Chondrocyte (in vitro differentiated cells): ENCODE measurements at regions not wholly inside any gene's neighbourhood (a gene's known extent, or its start where the extent isn't known, plus 50 kb on each side); places are given as distances from the start of the nearest gene placed in this dataset.

Experiments used
- DNase-seq: peaks from one replicate; pipeline ENCODE4 v3.0.0; 2021; ENCODE audit warnings: mixed read lengths, low spot score
- H3K27ac Mint-ChIP-seq: one replicate; pipeline ENCODE4 v1.8.0; 2021; ENCODE audit warnings: mild to moderate bottlenecking, moderate library complexity, mixed read lengths; ENCODE audit not compliant: unreplicated experiment
- H3K27me3 Mint-ChIP-seq: 2 replicates; pipeline ENCODE4 v1.8.0; 2021; ENCODE audit warnings: low read depth, mixed read lengths
- H3K36me3 Mint-ChIP-seq: 2 replicates; pipeline ENCODE4 v1.8.0; 2021; ENCODE audit warnings: low read depth, mixed read lengths
- H3K4me1 Mint-ChIP-seq: 2 replicates; pipeline ENCODE4 v1.8.0; 2021; ENCODE audit warnings: low read depth, mild to moderate bottlenecking, mixed read lengths
- H3K4me3 Mint-ChIP-seq: one replicate; pipeline ENCODE4 v1.8.0; 2021; ENCODE audit warnings: mild to moderate bottlenecking, moderate library complexity, mixed read lengths; ENCODE audit not compliant: unreplicated experiment
- H3K9me3 Mint-ChIP-seq: 2 replicates; pipeline ENCODE4 v1.8.0; 2021; ENCODE audit warnings: low read depth, mixed read lengths
- TF ChIP-seq, protein P1 (sequence below): fragments of 200-600 bp; sonication (generic); IDR thresholded peaks from 2 replicates; pipeline ENCODE4 v1.5.0; 2021; ENCODE audit warnings: antibody characterized with exemption, mild to moderate bottlenecking, moderate library complexity

GRCh38 chr18:78784861-78785260 lies 194.8 kb upstream of the SALL3 start:
- no peaks in the 10 kb centered on the region for H3K4me1 Mint-ChIP-seq
- H3K36me3 Mint-ChIP-seq = no peaks in the 10 kb centered on the region
- DNase-seq = no peak
- no peak overlapping the region for H3K27ac Mint-ChIP-seq
- peaks cover 4% of the 10 kb centered on the region for H3K9me3 Mint-ChIP-seq
- H3K27me3 Mint-ChIP-seq = no peaks in the 10 kb centered on the region
- TF ChIP-seq, protein P1, sequence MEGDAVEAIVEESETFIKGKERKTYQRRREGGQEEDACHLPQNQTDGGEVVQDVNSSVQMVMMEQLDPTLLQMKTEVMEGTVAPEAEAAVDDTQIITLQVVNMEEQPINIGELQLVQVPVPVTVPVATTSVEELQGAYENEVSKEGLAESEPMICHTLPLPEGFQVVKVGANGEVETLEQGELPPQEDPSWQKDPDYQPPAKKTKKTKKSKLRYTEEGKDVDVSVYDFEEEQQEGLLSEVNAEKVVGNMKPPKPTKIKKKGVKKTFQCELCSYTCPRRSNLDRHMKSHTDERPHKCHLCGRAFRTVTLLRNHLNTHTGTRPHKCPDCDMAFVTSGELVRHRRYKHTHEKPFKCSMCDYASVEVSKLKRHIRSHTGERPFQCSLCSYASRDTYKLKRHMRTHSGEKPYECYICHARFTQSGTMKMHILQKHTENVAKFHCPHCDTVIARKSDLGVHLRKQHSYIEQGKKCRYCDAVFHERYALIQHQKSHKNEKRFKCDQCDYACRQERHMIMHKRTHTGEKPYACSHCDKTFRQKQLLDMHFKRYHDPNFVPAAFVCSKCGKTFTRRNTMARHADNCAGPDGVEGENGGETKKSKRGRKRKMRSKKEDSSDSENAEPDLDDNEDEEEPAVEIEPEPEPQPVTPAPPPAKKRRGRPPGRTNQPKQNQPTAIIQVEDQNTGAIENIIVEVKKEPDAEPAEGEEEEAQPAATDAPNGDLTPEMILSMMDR = no peak
- H3K4me3 Mint-ChIP-seq = no peak overlapping the region

DNA sequence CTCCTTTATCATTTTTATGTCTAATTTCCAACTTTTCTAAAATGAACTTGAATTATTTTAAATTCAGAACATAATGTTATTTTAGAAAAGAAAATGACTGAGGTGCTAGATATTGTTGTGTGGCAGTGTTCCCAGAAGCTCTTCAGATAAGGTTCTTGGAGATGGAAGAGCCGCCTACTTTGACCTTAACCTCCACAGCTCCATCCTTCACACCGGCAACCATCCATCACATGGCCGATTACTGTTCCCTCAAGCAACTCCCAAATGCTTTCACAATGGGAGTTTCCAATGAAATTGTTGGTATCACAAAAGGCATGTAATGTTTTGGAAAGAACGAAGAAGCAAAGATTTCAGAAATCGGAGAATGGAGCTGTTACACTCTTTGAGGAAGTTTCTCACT lies 193.9 kb upstream of the SALL3 start:
- Mint-ChIP-seq H3K27ac (no peak overlapping the region), H3K9me3 (peaks cover 4% of the 10 kb centered on the region), H3K4me1 (no peaks in the 10 kb centered on the region), H3K27me3 (no peaks in the 10 kb centered on the region), H3K36me3 (no peaks in the 10 kb centered on the region), H3K4me3 (no peak overlapping the region)
- TF ChIP-seq, protein P1 = no peak
- no peak for DNase-seq

DNA sequence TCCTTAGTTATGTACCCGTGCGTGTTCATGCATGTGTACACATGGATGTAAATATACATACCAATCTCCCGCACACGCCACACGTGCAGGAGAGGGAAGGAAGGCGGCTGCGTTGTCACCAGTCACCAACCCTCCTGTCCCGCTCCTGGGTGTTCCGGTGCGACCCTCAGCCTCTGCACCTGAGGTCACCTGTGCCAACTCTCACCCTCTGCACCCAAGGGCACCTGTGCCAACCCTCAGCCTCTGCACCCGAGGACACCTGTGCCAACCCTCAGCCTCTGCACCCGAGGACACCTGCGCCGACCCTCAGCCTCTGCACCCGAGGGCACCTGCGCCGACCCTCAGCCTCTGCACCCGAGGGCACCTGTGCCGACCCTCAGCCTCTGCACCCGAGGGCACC lies 192.8 kb upstream of the SALL3 start:
- H3K27ac Mint-ChIP-seq = no peak overlapping the region
- H3K4me1 Mint-ChIP-seq = no peaks in the 10 kb centered on the region
- no peaks in the 10 kb centered on the region for H3K36me3 Mint-ChIP-seq

DNA sequence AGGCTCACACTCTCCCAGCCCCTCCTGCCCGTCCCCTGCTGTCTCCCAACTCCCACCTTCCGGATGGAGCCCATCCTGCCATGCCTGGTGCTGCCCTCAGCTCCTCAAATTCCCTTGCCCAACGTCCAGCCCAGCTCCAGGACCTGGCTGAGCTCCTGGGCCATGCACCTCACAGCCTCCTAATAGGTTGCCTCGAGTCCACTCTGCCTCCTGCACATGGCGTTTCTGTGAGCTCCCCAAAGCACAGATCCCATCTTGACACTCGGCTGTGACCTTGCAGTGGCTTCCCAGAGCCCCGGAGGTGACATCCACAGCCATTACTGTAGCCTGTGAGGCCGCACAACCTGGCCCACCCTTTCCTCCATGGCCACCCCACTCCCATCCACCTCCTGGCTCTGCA lies 191.9 kb upstream of the SALL3 start:
- Mint-ChIP-seq H3K4me3 (no peak overlapping the region), H3K4me1 (no peaks in the 10 kb centered on the region)

More for the DNA sequence above, 192.8 kb upstream of the SALL3 start:
- Mint-ChIP-seq H3K9me3 (peaks cover 4% of the 10 kb centered on the region), H3K4me3 (no peak overlapping the region), H3K27me3 (no peaks in the 10 kb centered on the region)
- no peak for DNase-seq
- TF ChIP-seq, protein P1 = no peak

GRCh38 chr18:78788161-78788560 lies 191.5 kb upstream of the SALL3 start:
- Mint-ChIP-seq H3K27ac (no peak overlapping the region), H3K36me3 (no peaks in the 10 kb centered on the region), H3K9me3 (peaks cover 4% of the 10 kb centered on the region), H3K4me1 (no peaks in the 10 kb centered on the region), H3K4me3 (no peak overlapping the region), H3K27me3 (no peaks in the 10 kb centered on the region)
- peak; percentile 91 for DNase-seq
- TF ChIP-seq, protein P1 = no peak

More for the DNA sequence above, 191.9 kb upstream of the SALL3 start:
- no peaks in the 10 kb centered on the region for H3K27me3 Mint-ChIP-seq
- no peaks in the 10 kb centered on the region for H3K36me3 Mint-ChIP-seq
- peak; percentile 73 for DNase-seq
- no peak overlapping the region for H3K27ac Mint-ChIP-seq
- H3K9me3 Mint-ChIP-seq = peaks cover 4% of the 10 kb centered on the region
- TF ChIP-seq, protein P1 = no peak
